GM12872 (cell line): ENCODE measurements at regions not wholly inside any gene's neighbourhood (a gene's known extent, or its start where the extent isn't known, plus 50 kb on each side); places are given as distances from the start of the nearest gene placed in this dataset.

Source experiments
- TF ChIP-seq, protein P1 (sequence below): IDR thresholded peaks from 3 replicates; pipeline ENCODE4 v1.5.1; 2011; ENCODE audit warnings: low read depth, mild to moderate bottlenecking, low read length, moderate library complexity; ENCODE audit not compliant: insufficient read depth

DNA sequence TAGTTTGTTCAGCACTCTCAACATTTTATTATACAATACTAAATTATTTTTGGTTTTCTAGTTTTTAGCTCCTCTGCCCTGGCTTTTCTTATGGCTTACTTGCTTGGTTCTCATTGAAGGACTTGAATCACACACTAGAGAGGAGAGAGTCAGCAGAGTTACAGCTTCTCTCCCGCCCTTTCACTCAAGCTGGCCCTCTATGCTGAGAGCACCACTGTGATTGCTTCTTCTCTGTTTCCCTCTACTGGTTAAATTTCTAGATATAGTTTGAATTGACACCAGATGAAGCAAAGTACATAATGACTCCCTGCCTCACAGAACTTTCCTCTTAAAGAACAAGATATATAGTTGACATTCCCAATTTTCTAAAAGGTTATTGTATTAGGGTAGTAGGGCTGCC, 767.3 kb upstream of the SORCS1 start:
- TF ChIP-seq, protein P1, sequence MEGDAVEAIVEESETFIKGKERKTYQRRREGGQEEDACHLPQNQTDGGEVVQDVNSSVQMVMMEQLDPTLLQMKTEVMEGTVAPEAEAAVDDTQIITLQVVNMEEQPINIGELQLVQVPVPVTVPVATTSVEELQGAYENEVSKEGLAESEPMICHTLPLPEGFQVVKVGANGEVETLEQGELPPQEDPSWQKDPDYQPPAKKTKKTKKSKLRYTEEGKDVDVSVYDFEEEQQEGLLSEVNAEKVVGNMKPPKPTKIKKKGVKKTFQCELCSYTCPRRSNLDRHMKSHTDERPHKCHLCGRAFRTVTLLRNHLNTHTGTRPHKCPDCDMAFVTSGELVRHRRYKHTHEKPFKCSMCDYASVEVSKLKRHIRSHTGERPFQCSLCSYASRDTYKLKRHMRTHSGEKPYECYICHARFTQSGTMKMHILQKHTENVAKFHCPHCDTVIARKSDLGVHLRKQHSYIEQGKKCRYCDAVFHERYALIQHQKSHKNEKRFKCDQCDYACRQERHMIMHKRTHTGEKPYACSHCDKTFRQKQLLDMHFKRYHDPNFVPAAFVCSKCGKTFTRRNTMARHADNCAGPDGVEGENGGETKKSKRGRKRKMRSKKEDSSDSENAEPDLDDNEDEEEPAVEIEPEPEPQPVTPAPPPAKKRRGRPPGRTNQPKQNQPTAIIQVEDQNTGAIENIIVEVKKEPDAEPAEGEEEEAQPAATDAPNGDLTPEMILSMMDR: no peak

DNA sequence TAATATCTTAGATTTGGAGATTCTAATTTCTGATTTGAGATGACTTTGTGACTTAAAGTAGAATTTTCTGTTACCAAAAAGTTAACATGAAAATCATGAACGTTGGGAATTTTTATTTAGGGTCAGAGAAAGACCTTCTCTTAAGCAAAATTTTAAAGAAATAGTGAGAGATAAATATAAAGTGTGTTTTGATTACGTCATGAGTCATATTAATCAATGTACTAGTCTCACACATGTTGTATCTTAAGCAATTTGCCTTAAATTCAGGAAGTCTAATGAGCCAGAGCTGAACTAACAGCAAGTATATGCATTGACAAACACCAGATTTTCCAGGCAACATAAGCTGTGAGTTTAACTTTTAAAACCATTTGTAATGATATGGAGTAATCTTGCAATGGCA, 765.5 kb upstream of the SORCS1 start:
- TF ChIP-seq, protein P1: no peak

DNA sequence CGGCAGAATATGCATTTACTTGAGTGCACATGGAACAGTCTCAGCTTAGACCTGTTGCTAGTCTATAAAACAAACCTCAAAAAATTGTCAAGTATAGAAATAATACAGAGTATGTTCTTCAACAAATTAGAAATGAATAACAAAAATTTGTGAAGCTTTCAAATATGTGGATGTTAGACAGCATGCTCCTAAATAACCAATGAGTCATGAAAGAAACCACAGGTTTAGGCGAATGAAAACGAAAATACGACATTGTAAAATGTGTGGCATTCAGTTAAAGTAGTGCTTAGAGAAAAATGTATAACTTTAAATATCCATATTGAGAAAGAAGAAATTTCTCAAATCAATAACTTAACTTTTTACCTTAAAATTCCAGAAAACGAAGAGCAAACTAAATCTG, 760.0 kb upstream of the SORCS1 start:
- TF ChIP-seq, protein P1: no peak

DNA sequence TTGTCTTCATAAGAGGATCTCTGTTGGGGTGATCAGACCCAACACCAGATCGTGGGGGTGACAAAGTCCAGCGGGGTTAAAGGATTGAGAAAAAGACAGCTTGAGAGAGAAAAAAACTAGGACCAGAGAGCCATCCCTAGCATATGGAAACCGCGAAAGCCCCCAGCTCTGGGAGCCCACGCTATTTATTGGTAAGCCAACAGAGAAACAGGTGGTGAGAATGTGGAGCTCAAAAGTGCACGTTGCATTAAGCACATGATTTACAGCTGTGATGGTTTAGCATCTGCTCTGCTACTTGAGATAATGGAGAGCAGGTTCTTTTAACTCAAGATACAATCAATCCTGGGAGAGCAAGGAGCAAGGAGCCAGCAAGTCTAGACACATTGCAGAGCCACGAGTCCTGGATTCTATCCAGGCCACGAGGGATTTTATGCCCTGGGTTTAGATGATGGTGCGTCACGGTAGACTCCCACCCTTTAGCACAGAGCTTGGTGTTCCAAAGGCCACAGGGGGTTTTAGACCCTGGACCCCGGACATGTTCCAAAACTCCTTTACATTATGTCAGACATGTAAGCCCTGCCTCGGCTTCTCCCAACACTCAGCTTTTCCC, 755.2 kb upstream of the SORCS1 start:
- TF ChIP-seq, protein P1: no peak

DNA sequence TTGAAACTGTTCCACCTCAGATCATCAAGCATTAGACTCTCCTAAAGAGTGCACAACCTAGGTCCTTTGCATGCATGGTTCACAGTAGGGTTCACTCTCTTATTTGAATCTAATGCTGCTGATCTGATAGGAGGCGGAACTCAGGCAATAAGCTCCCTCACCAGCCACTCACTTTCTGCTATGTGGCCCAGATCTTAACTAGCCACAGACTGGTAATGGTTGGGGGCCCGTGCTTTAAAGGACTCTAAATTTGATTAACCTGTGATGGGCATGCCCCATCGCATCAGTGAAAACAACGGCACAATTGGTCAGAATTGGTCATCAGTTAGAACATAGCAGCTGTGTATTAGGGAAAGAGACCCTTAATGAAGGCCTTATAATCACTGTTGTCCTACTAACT, 753.7 kb upstream of the SORCS1 start:
- TF ChIP-seq, protein P1: no peak

DNA sequence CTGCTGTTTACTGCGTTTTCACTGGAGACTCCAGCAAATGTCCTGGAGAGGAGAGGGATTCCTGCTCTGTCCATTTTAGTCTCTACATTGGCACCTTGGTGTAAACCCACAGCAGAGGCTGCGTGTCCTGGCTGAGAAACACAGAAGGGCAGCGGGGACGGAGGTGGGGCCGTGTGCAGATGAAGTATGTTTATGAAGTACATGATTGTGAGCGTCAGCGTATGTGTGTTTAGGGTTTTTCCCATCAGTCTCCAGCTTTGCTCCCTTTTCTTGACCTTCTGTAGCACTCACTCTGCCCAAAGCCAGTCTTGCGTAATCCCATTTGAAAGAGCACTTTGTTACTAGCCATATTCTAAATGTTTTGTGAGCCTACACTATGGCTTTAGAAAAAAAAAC, 750.7 kb upstream of the SORCS1 start:
- TF ChIP-seq, protein P1: no peak

DNA sequence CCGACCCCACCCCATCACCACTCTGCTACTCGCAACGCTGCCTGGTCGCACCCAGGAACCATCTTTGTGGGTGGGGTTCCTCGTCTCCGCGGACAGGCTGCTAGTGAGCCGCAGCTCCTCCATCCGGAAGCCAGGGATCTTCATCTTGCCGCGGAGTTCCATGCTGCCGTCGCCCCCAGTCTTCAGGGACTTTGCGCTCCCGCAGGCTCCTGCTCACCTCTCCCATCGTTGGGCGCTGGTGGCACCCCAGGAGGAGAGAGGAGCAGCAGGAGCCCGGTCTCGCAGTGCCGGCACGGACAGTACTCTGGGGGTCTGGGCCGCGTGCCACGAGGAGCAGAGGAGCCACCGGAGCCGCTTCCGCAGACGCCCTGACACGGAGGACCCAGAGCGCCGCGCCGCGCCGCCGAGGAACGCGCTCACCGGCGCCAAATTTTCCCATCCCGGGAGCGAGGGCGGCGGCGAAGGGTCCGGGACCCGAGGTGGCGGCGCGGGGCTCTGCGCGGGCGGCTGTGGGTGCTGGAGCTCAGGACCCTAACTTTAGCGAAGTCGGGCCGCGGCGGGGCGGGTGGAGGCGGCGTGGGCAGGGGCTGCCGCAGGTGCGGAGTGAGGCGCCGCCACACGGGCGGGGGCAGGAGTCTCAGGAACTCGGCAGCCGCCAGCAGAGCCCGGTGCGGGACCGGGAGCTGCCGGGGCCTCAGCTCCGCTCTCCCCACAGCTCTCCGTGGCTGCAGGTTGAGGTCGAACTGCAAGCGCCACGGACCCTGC, 750.1 kb upstream of the SORCS1 start:
- TF ChIP-seq, protein P1: no peak
